ENCODE measurements at regions not wholly inside any gene's neighbourhood (a gene's known extent, or its start where the extent isn't known, plus 50 kb on each side); places are given as distances from the start of the nearest gene placed in this dataset.

- no peak for ATAC-seq
- TF ChIP-seq ZFP3 (CRISPR knock-in tag; IDR thresholded peaks at IDR 0.05) (no peak), SNAI2 (CRISPR knock-in tag; IDR thresholded peaks at IDR 0.05) (no peak), ZNF565 (CRISPR knock-in tag; conservative IDR thresholded peaks at IDR 0.05; ENCODE audit: low read depth) (no peak), CSDC2 (CRISPR knock-in tag; IDR thresholded peaks at IDR 0.05) (no peak), TCF4 (CRISPR knock-in tag; IDR thresholded peaks at IDR 0.05; ENCODE audit: borderline replicate concordance) (no peak), CREB5 (CRISPR knock-in tag; IDR thresholded peaks at IDR 0.05; ENCODE audit: low read depth) (no peak), TOX (CRISPR knock-in tag; IDR thresholded peaks at IDR 0.05; ENCODE audit: borderline replicate concordance) (no peak), POU6F1 (CRISPR knock-in tag; IDR thresholded peaks at IDR 0.05; ENCODE audit: borderline replicate concordance, low read depth) (no peak), TSHZ2 (CRISPR knock-in tag; IDR thresholded peaks at IDR 0.05) (no peak), CSRNP3 (CRISPR knock-in tag; IDR thresholded peaks at IDR 0.05) (no peak), PPARA (CRISPR knock-in tag; IDR thresholded peaks at IDR 0.05; ENCODE audit: borderline replicate concordance) (no peak), ZFP30 (CRISPR knock-in tag; IDR thresholded peaks at IDR 0.05) (no peak), ZNF8 (CRISPR knock-in tag; IDR thresholded peaks at IDR 0.05) (no peak), ISL1 (CRISPR knock-in tag; IDR thresholded peaks at IDR 0.05) (no peak), PATZ1 (CRISPR knock-in tag; IDR thresholded peaks at IDR 0.05; ENCODE audit: borderline replicate concordance) (no peak), OSR1 (CRISPR knock-in tag; IDR thresholded peaks at IDR 0.05) (no peak), ARNTL (CRISPR knock-in tag; IDR thresholded peaks at IDR 0.05; ENCODE audit: borderline replicate concordance, low read depth) (no peak), ZC3H10 (CRISPR knock-in tag; IDR thresholded peaks at IDR 0.05) (no peak)
Observed at GRCh38 chr20:47944682-47945081, 159.4 kb upstream of the SULF2 start.

GRCh38 chr20:47941869-47942268, 156.6 kb upstream of the SULF2 start:
- no peak for ATAC-seq
- no peak for TF ChIP-seq CREB5 (CRISPR knock-in tag; IDR thresholded peaks at IDR 0.05; ENCODE audit: low read depth)
- TF ChIP-seq PPARA (CRISPR knock-in tag; IDR thresholded peaks at IDR 0.05; ENCODE audit: borderline replicate concordance) = no peak
- TF ChIP-seq ZNF565 (CRISPR knock-in tag; conservative IDR thresholded peaks at IDR 0.05; ENCODE audit: low read depth) = no peak
- no peak for TF ChIP-seq TCF4 (CRISPR knock-in tag; IDR thresholded peaks at IDR 0.05; ENCODE audit: borderline replicate concordance)
- no peak for TF ChIP-seq ARNTL (CRISPR knock-in tag; IDR thresholded peaks at IDR 0.05; ENCODE audit: borderline replicate concordance, low read depth)
- no peak for TF ChIP-seq CSDC2 (CRISPR knock-in tag; IDR thresholded peaks at IDR 0.05)

All from SK-N-SH treated with all-trans-retinoic acid at 6 μM for 48 hours (cell line).